ENCODE measurements at regions not wholly inside any gene's neighbourhood (a gene's known extent, or its start where the extent isn't known, plus 50 kb on each side); places are given as distances from the start of the nearest gene placed in this dataset.

GRCh38 chr1:30126848-30127247, 596.5 kb downstream of the MATN1 start:
- no peak for DNase-seq (ENCODE audit: low read depth)
- H3K4me3 ChIP-seq (ENCODE audit: low read depth, low read length): no peak overlapping the region

GRCh38 chr1:30125821-30126170, 597.6 kb downstream of the MATN1 start:
- H3K4me3 ChIP-seq (ENCODE audit: low read depth, low read length): no peak overlapping the region
- no peak for TF ChIP-seq CTCF (conservative IDR thresholded peaks at IDR 0.05; ENCODE audit: low read depth, low read length)
- no peak for DNase-seq (ENCODE audit: low read depth)

More at GRCh38 chr1:30126848-30127247, 596.5 kb downstream of the MATN1 start:
- TF ChIP-seq CTCF (conservative IDR thresholded peaks at IDR 0.05; ENCODE audit: low read depth, low read length): no peak

DNA sequence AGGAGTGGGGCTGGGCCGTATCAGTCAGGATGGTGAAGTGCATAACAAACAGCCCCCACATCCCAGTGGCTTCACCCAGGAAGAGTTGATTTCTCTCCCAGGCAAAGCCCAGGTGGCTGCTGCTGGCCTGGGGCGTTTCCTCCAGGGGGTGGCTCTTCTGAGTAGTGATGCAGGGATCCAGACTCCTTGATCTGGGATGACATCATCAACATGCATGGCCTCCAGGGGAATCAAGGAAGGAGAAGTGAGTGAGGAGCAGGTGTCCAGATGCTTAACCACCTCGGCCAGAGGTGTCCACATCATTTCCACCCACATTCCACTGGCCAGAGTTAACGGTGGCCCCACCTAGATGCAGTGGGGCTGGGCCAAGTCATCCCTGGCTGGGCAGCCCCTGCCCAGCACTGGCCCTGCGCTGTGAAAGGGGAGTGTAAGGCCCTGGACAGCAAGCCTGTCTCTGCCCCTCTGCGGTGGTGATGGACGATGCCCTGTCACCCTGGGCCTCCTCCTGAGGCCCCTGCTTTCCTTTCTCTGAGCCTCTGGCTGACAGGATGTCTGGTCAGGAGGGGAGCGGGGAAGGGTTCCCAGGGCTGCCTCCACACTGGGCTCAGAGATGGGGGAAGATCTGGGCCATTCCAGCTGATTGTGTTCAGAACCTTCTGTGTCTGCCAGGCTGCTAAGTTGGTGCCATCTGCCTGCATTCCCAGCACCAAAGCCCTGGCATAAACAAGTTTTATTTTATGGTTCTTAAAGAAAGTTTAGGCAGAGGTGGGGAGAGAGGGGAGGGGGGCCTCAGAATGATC, 598.2 kb downstream of the MATN1 start:
- H3K4me3 ChIP-seq (ENCODE audit: low read depth, low read length): no peak overlapping the region
- DNase-seq (ENCODE audit: low read depth): no peak
- TF ChIP-seq CTCF (conservative IDR thresholded peaks at IDR 0.05; ENCODE audit: low read depth, low read length): no peak

GRCh38 chr1:30123896-30124295, 599.5 kb downstream of the MATN1 start:
- TF ChIP-seq CTCF (conservative IDR thresholded peaks at IDR 0.05; ENCODE audit: low read depth, low read length): no peak
- DNase-seq (ENCODE audit: low read depth): no peak
- H3K4me3 ChIP-seq (ENCODE audit: low read depth, low read length): no peak overlapping the region

- no peak for DNase-seq (ENCODE audit: low read depth)
- TF ChIP-seq CTCF (conservative IDR thresholded peaks at IDR 0.05; ENCODE audit: low read depth, low read length): no peak
- no peak overlapping the region for H3K4me3 ChIP-seq (ENCODE audit: low read depth, low read length)
These were observed 600.3 kb downstream of the MATN1 start for GRCh38 chr1:30123036-30123435.

DNA sequence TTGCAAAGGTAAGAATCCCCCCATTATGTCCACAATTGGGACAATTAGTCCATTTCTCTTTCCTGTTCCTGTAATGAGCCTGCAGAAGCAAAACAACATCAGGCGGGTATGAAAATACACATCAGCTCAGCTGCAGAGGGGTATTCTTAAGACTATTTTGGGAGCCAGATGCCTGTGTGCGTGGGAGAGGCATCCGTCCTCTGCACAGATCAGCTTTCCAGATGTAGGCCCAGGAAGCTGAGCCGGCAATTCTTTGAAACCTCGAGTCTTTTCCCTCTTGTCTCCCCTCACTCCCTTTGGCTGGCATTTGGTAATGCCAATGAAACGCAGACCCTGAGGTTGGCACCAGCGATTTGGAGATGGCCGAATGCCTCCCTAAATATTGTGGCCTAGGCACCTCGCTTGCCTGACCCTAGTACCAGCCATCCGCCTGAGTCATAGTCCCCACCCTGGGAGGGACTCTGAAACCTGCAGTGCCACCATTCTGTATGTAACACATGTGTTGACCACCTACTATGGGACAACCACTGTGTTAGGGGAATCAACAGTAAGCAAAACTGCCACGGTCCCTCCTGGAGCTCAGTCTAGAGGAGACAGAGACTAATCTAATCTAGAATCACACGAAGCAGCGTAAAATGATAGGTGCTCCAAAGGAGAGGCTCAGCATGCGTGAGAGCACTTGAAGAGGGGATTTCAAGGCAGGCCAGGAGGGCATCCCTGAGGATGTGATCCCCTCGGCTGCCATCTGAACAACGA, 603.0 kb downstream of the MATN1 start:
- no peak for DNase-seq (ENCODE audit: low read depth)
- no peak for TF ChIP-seq CTCF (conservative IDR thresholded peaks at IDR 0.05; ENCODE audit: low read depth, low read length)
- no peak overlapping the region for H3K4me3 ChIP-seq (ENCODE audit: low read depth, low read length)

All from epithelial cell of proximal tubule (primary cell).